ENCODE measurements at regions not wholly inside any gene's neighbourhood (a gene's known extent, or its start where the extent isn't known, plus 50 kb on each side); places are given as distances from the start of the nearest gene placed in this dataset.

DNA sequence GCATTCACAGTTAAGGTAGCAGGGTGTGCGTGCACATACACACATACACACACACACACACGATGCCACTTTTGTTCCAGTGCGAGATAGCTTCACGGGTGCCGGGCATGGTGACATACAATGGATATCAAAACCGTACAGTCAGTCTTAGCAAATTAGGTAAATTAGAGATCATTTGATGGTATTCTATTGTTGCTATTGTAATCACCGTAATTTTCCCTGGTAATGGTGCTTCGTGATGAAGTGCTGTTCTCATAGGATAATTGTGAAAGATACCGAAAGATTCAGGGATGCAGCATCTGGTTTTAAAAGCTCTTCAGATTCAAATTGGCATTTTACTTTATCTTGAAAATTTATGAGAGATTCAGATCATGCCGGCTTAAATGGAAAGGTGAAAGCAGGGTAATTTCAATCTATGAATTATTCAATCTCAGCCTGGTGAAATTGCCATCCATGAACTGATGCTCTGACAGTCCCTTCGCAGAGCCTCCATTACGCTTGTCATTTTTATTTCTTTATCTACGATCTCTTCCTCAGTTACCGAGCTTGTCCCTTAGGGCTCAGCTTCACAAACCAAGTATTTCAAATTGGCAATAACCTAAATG, 71.3 kb upstream of the SOX4 start:
- no peak for DNase-seq (ENCODE audit: low read depth)

DNA sequence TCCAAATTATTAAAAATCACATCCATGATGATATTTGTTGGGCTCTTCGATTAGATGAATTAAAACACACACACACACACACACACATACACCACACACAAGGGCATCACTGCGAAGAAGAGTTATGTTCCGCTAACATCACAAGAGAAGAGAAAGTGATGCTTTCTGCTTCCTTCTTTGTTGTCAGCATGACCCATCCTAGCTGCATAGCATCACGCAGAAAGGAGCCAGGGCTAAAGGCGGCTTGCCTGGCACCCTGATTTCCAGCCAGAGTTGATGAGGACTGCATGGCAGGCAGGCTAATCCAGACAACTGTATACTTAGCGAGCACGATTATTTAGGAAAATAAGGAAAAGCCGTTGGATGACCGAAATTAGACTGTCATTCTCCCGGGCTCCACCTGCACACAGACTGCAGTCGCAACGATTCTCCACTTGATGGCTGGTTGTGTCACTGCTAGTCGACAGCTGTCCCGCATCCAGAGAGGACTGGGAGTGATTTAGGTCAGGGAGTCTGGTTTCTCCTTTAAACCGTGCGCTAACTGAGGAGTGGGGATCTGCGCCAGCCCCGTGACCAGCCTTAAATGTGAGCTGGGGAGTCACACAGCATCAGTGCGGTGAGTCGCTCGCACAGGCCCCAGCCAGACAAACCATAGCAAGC, 70.6 kb upstream of the SOX4 start:
- DNase-seq (ENCODE audit: low read depth) = no peak

DNA sequence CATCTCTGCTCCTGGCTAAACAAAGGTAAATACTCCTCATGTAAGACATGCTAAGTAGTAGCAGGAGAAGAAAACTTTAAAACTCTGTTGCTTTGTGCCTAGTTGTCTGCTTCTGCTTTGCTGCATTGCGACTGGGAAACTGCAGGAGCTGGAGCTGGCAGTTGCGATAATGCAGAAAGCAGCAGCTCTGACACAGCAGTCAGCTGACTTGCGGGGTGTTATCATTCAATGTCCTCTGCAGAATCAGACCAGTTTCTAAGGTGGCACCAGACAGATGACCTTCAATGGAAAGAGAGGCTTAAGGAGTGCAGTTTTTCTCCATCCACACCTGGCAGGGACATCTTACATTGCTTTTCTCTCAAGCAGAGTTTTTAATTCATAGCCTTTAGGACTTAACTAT, 69.9 kb upstream of the SOX4 start:
- DNase-seq (ENCODE audit: low read depth) = no peak

DNA sequence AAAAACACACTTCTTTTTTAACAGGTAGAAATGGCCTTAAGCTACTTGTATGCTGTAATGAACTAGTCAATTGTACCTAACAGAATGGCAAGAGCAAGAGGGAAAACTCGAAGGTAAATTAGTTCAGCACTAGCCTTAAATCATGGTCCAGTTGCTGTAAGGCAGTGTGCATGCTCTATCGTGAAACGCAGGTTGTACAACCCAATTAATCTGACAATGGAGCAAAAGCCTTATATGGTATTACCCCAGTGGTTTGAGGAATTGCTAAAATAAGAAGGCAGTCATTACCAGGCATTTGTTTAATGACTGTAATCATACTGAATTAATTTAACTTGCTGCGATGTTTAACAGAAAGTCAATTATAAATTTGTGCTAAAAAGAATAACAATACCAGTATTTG, 69.3 kb upstream of the SOX4 start:
- DNase-seq (ENCODE audit: low read depth) = no peak

DNA sequence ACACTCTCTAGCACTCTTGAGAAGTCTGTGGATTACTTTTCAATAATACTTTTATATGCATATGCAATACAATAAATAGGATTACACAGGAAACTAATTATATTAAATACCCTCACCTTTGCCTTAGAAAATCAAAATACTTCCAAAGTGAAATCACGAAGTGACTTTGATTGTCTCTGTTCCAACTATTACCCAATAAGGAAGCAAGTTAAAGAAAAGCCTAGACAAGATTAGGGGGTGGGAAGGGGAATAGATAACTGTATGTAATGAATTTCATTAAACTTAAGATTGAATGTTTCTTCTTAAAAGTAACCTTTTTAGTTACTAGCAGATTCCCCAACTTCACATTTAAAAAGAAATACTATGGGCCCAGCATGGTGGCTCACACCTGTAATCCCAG, 66.6 kb upstream of the SOX4 start:
- DNase-seq (ENCODE audit: low read depth) = no peak

DNA sequence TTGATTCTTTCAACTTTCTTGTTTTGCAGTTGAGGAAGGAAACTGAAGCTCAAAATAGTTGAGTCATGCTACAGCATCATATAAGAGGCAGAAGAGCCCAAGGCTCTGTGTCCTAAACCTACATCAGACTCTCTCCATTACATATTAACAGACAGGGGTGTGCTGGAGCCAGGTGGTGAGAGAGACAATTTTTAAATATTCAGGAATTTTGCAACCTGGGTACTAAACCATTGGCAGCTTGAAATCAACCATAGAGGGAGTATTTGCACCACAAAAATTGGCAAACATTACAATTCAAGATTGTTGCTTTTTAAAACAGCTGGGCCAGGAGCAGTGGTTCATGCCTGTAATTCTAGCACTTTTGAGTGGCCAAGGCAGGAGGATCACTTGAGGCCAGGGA, 65.8 kb upstream of the SOX4 start:
- no peak for DNase-seq (ENCODE audit: low read depth)

DNA sequence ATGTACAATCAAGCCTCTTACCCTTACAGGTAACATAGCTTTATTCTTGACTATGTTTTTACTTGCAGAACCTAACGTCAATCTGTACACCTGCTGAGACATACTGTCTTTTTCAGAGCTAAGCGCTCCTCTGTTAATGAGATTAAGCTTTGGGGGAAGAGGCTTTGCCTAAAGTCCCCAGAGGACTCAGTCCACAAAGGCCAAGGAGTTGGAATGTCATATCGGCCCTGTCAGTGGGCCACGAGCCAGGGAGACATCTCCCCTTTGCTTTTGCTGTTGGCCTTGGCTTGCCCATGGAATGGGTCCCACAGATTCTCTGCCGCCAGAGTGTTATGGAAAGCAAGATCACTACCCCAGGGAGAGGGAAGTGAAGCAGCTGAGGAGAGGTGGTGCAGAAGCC, 64.1 kb upstream of the SOX4 start:
- no peak for DNase-seq (ENCODE audit: low read depth)

DNA sequence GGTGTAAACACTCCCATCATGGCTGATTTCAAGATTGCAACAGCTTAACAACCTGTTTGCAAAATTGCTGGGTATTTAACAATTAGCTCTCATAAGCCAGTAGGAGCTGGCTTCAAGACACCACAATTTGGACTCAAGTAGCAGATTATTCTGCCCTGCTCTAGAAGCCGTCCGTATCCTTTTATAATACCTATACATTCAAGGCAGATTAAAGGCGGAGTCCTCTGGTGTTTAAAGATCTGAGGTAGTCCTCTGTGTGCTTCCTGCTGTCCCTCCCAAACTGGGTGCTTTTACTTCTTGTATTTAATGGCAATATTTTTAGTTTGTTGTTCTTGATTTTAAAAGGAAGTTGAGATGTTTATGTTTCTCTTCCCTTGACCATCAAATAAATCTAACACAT, 62.2 kb upstream of the SOX4 start:
- no peak for DNase-seq (ENCODE audit: low read depth)

DNA sequence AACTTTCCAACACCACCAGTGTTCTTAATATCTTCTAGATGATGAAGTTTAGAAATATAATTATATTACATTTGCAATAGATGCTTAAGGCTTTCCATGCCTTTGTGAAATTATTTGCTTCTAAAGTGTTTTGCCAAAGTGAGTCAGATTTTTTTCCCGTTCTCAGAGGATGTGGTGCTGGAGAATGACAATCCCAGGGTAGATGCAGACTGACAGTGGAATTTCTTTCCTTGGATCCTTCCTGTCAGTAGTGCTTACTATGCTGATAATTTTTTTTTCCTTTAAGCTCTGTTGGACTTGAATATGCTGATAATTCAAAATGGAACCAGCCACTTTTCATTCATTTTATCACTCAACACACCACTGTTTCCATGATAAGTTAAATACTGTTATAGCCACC, 59.9 kb upstream of the SOX4 start:
- no peak for DNase-seq (ENCODE audit: low read depth)

DNA sequence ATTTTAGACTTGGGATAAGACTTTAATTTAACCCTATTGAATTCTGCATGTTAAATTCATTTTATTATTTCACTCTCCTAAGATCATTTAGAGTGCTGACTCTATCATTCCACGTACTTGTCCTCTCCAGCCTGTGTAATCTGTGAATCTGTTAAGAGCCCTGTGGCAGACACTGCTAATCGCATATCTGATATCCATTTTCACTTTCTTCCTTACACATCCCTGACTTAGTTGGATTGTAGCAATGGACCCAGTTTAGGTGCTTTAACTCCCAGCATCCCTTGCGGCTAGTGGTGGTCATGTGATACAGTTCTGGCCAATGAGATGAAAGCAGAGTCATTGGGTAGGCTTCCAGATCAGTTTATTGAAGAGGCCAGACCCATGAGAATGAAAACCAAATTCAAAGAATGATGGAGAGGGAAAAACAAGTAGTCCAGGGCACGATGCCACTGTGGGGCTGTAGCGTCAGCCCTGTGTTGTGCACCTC, 57.2 kb upstream of the SOX4 start:
- DNase-seq (ENCODE audit: low read depth) = no peak

DNA sequence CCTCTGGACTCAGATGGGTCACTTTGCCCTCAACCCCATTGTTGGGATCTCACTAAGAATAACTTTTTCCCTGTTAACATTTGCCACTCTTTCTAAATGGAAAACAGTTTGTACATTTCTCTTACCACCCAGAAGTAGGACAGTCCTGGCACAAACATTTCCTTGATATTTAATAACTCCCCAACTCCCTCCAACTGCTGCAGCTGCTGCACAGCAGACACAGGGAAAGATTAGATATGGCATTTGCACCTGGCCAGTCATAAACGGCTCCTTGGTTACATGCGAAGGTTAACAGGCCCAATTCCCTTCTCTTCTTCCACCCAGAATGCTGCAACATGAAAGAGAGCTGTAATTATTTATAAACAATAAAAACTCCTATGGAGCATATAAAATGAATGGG, 55.9 kb upstream of the SOX4 start:
- no peak for DNase-seq (ENCODE audit: low read depth)

DNA sequence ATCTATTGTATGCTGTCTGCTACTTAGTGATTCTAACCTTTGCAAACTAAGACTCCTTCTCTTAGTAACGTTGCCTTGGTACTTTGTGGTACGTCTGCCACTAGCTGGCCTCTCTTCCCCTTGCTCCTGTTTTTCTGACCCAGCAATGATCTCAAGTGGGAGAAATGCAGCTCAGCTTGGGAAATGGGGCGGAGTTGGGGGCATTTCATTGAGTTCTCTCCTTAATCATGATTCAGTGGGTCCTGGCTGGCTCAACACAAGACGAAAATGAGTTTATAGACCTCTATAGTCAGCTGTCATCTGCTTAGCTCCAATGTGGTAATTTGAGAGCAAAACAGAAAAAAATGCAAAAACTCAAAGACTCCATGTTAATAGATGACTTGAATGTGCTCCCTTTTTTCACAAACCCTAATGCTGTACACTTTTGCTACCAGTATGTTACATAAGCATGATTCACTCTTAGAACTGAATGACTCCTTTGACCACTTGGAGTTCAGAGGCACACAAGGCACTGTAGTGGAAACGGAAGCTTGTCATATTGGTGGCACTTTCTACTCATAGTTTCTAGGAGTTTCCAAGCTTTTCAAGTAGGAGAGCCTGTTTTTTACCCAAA, 55.3 kb upstream of the SOX4 start:
- no peak for DNase-seq (ENCODE audit: low read depth)

DNA sequence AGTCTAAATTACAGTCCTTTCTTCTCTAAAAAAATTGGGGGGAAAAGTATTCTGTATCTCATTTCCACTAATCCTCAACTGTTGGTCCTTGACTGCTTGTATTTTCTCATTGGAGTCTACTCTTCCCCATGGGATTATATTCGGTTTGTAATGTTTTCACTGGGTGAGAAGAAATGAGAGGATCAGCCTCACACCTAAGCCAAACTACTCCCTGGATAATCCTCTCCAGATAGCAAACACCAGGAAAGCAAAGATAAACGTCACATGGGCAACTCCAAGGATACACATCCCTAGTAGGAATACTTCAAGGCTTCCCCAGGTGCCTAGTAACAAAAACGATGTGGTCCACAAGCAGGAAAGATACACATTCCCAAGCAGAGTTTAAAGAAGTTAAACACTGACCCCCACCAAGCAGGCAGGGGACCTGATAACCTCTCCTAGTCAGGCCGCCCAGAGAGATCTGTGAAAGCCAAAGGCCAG, 53.9 kb upstream of the SOX4 start:
- DNase-seq (ENCODE audit: low read depth) = no peak
